WTC11 (cell line): ENCODE measurements at regions not wholly inside any gene's neighbourhood (a gene's known extent, or its start where the extent isn't known, plus 50 kb on each side); places are given as distances from the start of the nearest gene placed in this dataset.

ENCODE experiments used
- ATAC-seq: fragments of 200-7000 bp; cut with Tn5 transposase; 2 replicates; pipeline ENCODE4 v1.10.0; 2021; ENCODE audit warnings: mild to moderate bottlenecking, moderate library complexity
- CTCF ChIA-PET: fragments of 300-600 bp; sonication (Branson Sonifier 250); formaldehyde crosslinking; loops from one replicate; lab custom pipeline; 2021; ENCODE audit warnings: antibody characterized with exemption; lab: Charles Lee
- POLR2A ChIA-PET: fragments of 350-600 bp; sonication (Branson Sonifier 250); formaldehyde crosslinking; loops from one replicate; lab custom pipeline; 2021; ENCODE audit warnings: antibody characterized with exemption; lab: Charles Lee
- DNase-seq: peaks from one replicate; pipeline ENCODE4 v3.0.0; 2021; ENCODE audit warnings: low spot score
- H3K27ac Mint-ChIP-seq: 2 replicates; pipeline ENCODE4 v1.8.0; 2021; ENCODE audit warnings: mixed read lengths
- H3K27me3 Mint-ChIP-seq: 2 replicates; pipeline ENCODE4 v1.8.0; 2021; ENCODE audit warnings: low read depth, mild to moderate bottlenecking, moderate library complexity, mixed read lengths
- H3K36me3 Mint-ChIP-seq: 2 replicates; pipeline ENCODE4 v1.8.0; 2021; ENCODE audit warnings: mixed read lengths
- H3K4me1 Mint-ChIP-seq: 2 replicates; pipeline ENCODE4 v1.8.0; 2022; ENCODE audit warnings: mixed read lengths
- H3K4me3 Mint-ChIP-seq: 2 replicates; pipeline ENCODE4 v1.8.0; 2021; ENCODE audit warnings: mild to moderate bottlenecking, moderate library complexity, mixed read lengths
- H3K9me3 Mint-ChIP-seq: 2 replicates; pipeline ENCODE4 v1.8.0; 2021; ENCODE audit warnings: mixed read lengths
- CREM ChIP-seq: sonication (generic); formaldehyde crosslinking; IDR thresholded peaks from 2 replicates; pipeline ENCODE4 v1.8.1; 2022; ENCODE audit warnings: mild to moderate bottlenecking, missing genetic modification reagents, moderate library complexity
- GABPB1 ChIP-seq: sonication (generic); formaldehyde crosslinking; IDR thresholded peaks from 2 replicates; pipeline ENCODE4 v1.8.1; 2023; ENCODE audit warnings: mild to moderate bottlenecking, missing genetic modification reagents
- HMGA2 ChIP-seq: fragments of 250-450 bp; sonication (Bioruptor Pico); IDR thresholded peaks from 2 replicates; pipeline ENCODE4 v1.4.0; 2021; ENCODE audit warnings: mild to moderate bottlenecking, moderate library complexity
- JUN ChIP-seq: sonication (generic); formaldehyde crosslinking; IDR thresholded peaks from 2 replicates; pipeline ENCODE4 v1.8.0; 2023; ENCODE audit warnings: mild to moderate bottlenecking, missing genetic modification reagents
- KAT7 ChIP-seq: sonication (generic); formaldehyde crosslinking; IDR thresholded peaks from 2 replicates; pipeline ENCODE4 v1.8.1; 2023; ENCODE audit warnings: missing genetic modification reagents, mild to moderate bottlenecking, borderline replicate concordance
- MYBL2 ChIP-seq: sonication (generic); formaldehyde crosslinking; IDR thresholded peaks from 2 replicates; pipeline ENCODE4 v1.8.1; 2023; ENCODE audit warnings: mild to moderate bottlenecking, moderate library complexity, missing genetic modification reagents
- NR1H2 ChIP-seq: sonication (generic); formaldehyde crosslinking; IDR thresholded peaks from 2 replicates; pipeline ENCODE4 v1.9.0; 2021; ENCODE audit warnings: mild to moderate bottlenecking, moderate library complexity, missing genetic modification reagents
- NR2C2 ChIP-seq: sonication (generic); formaldehyde crosslinking; IDR thresholded peaks from 2 replicates; pipeline ENCODE4 v1.8.0; 2022; ENCODE audit warnings: mild to moderate bottlenecking, missing genetic modification reagents
- NR3C1 ChIP-seq: sonication (generic); formaldehyde crosslinking; conservative IDR thresholded peaks from 2 replicates; pipeline ENCODE4 v1.8.1; 2023; ENCODE audit warnings: low read depth, mild to moderate bottlenecking, missing genetic modification reagents
- RORB ChIP-seq: fragments of 250-450 bp; sonication (Bioruptor Pico); IDR thresholded peaks from 2 replicates; pipeline ENCODE4 v1.9.0; 2021; ENCODE audit warnings: mild to moderate bottlenecking
- SMAD4 ChIP-seq: sonication (generic); formaldehyde crosslinking; IDR thresholded peaks from 2 replicates; pipeline ENCODE4 v1.8.0; 2022; ENCODE audit warnings: mild to moderate bottlenecking, missing genetic modification reagents
- ZBTB21 ChIP-seq: sonication (generic); formaldehyde crosslinking; IDR thresholded peaks from 2 replicates; pipeline ENCODE4 v1.8.1; 2023; ENCODE audit warnings: mild to moderate bottlenecking, missing genetic modification reagents, borderline replicate concordance
- ZNF121 ChIP-seq: sonication (generic); formaldehyde crosslinking; IDR thresholded peaks from 2 replicates; pipeline ENCODE4 v1.8.0; 2023; ENCODE audit warnings: missing genetic modification reagents
- ZNF219 ChIP-seq: sonication (generic); formaldehyde crosslinking; IDR thresholded peaks from 2 replicates; pipeline ENCODE4 v1.8.0; 2023; ENCODE audit warnings: missing genetic modification reagents, mild to moderate bottlenecking, borderline replicate concordance
- ZNF396 ChIP-seq: fragments of 250-450 bp; sonication (Bioruptor Pico); IDR thresholded peaks from 2 replicates; pipeline ENCODE4 v1.8.0; 2021; ENCODE audit warnings: mild to moderate bottlenecking, moderate library complexity, borderline replicate concordance
- TF ChIP-seq, protein P1 (sequence below): fragments of 250-450 bp; sonication (Bioruptor Pico); IDR thresholded peaks from 2 replicates; pipeline ENCODE4 v2.1.2; 2022; ENCODE audit warnings: mild to moderate bottlenecking, moderate library complexity
- TF ChIP-seq, protein P2 (sequence below): sonication (generic); formaldehyde crosslinking; IDR thresholded peaks from 2 replicates; pipeline ENCODE4 v1.8.1; 2023; ENCODE audit warnings: mild to moderate bottlenecking, missing genetic modification reagents, borderline replicate concordance
- TF ChIP-seq, protein P3 (sequence below): sonication (generic); formaldehyde crosslinking; IDR thresholded peaks from 2 replicates; pipeline ENCODE4 v1.8.1; 2022; ENCODE audit warnings: low read depth, missing genetic modification reagents, borderline replicate concordance
- TF ChIP-seq, protein P4 (sequence below): sonication (generic); formaldehyde crosslinking; IDR thresholded peaks from 2 replicates; pipeline ENCODE4 v1.8.1; 2023; ENCODE audit warnings: mild to moderate bottlenecking, missing genetic modification reagents, moderate library complexity
- TF ChIP-seq, protein P5 (sequence below): sonication (generic); formaldehyde crosslinking; IDR thresholded peaks from 2 replicates; pipeline ENCODE4 v1.8.1; 2022; ENCODE audit warnings: mild to moderate bottlenecking, moderate library complexity, missing genetic modification reagents
- TF ChIP-seq, protein P6 (sequence below): sonication (generic); formaldehyde crosslinking; IDR thresholded peaks from 2 replicates; pipeline ENCODE4 v1.8.0; 2022; ENCODE audit warnings: mild to moderate bottlenecking, missing genetic modification reagents
- TF ChIP-seq, protein P7 (sequence below): sonication (generic); formaldehyde crosslinking; IDR thresholded peaks from 2 replicates; pipeline ENCODE4 v1.8.1; 2023; ENCODE audit warnings: mild to moderate bottlenecking, missing genetic modification reagents

DNA sequence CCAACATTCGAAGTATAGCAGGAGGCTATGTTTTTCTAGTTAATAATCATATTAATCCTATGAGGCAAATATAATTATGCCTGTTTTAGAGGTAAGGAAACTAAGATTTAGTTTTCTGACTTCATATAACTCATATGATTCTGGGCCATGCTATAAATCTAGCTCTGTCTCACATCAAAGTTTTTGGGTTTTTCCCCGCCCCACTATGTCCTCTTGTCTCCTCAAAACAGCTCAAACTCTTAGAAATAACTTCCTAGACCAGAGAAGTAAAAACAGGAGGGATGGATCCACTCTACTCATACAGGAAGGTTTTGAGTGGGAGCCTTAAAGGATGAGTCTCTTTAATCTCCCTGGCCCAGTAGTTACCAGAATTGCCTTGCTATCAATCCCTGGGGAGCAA is 256.4 kb upstream of the FGGY start (continued):
- TF ChIP-seq MYBL2 (CRISPR knock-in tag), result no peak
- TF ChIP-seq, protein P1, sequence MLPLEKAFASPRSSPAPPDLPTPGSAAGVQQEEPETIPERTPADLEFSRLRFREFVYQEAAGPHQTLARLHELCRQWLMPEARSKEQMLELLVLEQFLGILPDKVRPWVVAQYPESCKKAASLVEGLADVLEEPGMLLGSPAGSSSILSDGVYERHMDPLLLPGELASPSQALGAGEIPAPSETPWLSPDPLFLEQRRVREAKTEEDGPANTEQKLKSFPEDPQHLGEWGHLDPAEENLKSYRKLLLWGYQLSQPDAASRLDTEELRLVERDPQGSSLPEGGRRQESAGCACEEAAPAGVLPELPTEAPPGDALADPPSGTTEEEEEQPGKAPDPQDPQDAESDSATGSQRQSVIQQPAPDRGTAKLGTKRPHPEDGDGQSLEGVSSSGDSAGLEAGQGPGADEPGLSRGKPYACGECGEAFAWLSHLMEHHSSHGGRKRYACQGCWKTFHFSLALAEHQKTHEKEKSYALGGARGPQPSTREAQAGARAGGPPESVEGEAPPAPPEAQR (CRISPR knock-in tag), result no peak
- TF ChIP-seq ZBTB21 (CRISPR knock-in tag), result no peak
- TF ChIP-seq, protein P2, sequence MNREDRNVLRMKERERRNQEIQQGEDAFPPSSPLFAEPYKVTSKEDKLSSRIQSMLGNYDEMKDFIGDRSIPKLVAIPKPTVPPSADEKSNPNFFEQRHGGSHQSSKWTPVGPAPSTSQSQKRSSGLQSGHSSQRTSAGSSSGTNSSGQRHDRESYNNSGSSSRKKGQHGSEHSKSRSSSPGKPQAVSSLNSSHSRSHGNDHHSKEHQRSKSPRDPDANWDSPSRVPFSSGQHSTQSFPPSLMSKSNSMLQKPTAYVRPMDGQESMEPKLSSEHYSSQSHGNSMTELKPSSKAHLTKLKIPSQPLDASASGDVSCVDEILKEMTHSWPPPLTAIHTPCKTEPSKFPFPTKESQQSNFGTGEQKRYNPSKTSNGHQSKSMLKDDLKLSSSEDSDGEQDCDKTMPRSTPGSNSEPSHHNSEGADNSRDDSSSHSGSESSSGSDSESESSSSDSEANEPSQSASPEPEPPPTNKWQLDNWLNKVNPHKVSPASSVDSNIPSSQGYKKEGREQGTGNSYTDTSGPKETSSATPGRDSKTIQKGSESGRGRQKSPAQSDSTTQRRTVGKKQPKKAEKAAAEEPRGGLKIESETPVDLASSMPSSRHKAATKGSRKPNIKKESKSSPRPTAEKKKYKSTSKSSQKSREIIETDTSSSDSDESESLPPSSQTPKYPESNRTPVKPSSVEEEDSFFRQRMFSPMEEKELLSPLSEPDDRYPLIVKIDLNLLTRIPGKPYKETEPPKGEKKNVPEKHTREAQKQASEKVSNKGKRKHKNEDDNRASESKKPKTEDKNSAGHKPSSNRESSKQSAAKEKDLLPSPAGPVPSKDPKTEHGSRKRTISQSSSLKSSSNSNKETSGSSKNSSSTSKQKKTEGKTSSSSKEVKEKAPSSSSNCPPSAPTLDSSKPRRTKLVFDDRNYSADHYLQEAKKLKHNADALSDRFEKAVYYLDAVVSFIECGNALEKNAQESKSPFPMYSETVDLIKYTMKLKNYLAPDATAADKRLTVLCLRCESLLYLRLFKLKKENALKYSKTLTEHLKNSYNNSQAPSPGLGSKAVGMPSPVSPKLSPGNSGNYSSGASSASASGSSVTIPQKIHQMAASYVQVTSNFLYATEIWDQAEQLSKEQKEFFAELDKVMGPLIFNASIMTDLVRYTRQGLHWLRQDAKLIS (CRISPR knock-in tag), result no peak
- TF ChIP-seq, protein P3, sequence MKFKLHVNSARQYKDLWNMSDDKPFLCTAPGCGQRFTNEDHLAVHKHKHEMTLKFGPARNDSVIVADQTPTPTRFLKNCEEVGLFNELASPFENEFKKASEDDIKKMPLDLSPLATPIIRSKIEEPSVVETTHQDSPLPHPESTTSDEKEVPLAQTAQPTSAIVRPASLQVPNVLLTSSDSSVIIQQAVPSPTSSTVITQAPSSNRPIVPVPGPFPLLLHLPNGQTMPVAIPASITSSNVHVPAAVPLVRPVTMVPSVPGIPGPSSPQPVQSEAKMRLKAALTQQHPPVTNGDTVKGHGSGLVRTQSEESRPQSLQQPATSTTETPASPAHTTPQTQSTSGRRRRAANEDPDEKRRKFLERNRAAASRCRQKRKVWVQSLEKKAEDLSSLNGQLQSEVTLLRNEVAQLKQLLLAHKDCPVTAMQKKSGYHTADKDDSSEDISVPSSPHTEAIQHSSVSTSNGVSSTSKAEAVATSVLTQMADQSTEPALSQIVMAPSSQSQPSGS (CRISPR knock-in tag), result no peak
- TF ChIP-seq, protein P4, sequence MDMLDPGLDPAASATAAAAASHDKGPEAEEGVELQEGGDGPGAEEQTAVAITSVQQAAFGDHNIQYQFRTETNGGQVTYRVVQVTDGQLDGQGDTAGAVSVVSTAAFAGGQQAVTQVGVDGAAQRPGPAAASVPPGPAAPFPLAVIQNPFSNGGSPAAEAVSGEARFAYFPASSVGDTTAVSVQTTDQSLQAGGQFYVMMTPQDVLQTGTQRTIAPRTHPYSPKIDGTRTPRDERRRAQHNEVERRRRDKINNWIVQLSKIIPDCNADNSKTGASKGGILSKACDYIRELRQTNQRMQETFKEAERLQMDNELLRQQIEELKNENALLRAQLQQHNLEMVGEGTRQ (CRISPR knock-in tag), result no peak
- no peak for TF ChIP-seq GABPB1
- TF ChIP-seq, protein P5, sequence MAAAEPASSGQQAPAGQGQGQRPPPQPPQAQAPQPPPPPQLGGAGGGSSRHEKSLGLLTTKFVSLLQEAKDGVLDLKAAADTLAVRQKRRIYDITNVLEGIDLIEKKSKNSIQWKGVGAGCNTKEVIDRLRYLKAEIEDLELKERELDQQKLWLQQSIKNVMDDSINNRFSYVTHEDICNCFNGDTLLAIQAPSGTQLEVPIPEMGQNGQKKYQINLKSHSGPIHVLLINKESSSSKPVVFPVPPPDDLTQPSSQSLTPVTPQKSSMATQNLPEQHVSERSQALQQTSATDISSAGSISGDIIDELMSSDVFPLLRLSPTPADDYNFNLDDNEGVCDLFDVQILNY, result no peak

DNA sequence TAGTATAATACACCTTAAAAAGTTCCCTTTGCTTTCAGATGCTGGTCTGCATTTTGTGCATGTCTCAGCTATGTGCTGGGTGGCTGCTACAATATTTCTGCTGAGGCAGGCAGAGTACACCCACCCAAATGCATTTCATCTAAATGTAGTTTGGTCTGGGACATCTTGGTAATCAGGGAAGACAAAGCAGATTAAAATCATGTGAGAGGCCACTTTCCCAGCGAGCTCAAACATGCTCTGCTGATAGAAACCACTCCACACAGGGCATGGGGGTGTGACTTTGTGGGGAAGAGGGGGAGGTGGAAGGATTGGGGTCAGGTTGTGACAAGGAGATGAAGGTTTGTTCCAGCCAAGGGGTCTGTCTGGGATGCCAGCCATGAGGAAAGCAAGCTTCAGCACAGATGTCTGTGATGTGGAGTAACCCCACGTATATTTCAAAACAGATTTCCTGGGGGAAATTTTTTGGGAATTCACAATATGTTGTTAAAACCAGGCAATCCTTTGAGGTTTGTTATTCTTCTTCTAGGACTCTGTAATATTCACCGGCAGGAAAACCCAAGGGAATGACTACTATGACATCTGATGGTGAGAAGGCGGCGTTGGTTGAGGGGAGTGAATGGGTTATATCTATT is 255.1 kb upstream of the FGGY start:
- Mint-ChIP-seq H3K4me1 (peaks cover 5% of the 10 kb centered on the region), H3K27me3 (no peaks in the 10 kb centered on the region), H3K27ac (no peak overlapping the region), H3K9me3 (peaks cover 14% of the 10 kb centered on the region), H3K36me3 (peaks cover 4% of the 10 kb centered on the region), H3K4me3 (no peak overlapping the region)
- CTCF ChIA-PET, result interaction anchor here (1.0 kb wide), 1 partner anchor 137 kb away, joined by 3 read pairs; no protein-coding TSS in a partner anchor
- DNase-seq (no peak), ATAC-seq (no peak)
- POLR2A ChIA-PET, result interaction anchor here (0.7 kb wide), 1 partner anchor 10 kb away, joined by 3 read pairs; no protein-coding TSS in a partner anchor
- TF ChIP-seq ZNF219 (CRISPR knock-in tag) (no peak), NR1H2 (no peak), KAT7 (CRISPR knock-in tag) (no peak), ZNF396 (CRISPR knock-in tag) (no peak), SMAD4 (CRISPR knock-in tag) (no peak), NR3C1 (CRISPR knock-in tag) (no peak), NR2C2 (CRISPR knock-in tag) (no peak), ZNF121 (no peak), RORB (no peak), CREM (CRISPR knock-in tag) (no peak), HMGA2 (CRISPR knock-in tag) (no peak), JUN (CRISPR knock-in tag) (no peak)
- TF ChIP-seq, protein P3 (CRISPR knock-in tag), result no peak
- TF ChIP-seq, protein P6, sequence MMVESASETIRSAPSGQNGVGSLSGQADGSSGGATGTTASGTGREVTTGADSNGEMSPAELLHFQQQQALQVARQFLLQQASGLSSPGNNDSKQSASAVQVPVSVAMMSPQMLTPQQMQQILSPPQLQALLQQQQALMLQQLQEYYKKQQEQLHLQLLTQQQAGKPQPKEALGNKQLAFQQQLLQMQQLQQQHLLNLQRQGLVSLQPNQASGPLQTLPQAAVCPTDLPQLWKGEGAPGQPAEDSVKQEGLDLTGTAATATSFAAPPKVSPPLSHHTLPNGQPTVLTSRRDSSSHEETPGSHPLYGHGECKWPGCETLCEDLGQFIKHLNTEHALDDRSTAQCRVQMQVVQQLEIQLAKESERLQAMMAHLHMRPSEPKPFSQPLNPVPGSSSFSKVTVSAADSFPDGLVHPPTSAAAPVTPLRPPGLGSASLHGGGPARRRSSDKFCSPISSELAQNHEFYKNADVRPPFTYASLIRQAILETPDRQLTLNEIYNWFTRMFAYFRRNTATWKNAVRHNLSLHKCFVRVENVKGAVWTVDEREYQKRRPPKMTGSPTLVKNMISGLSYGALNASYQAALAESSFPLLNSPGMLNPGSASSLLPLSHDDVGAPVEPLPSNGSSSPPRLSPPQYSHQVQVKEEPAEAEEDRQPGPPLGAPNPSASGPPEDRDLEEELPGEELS (CRISPR knock-in tag), result no peak
- TF ChIP-seq, protein P7, sequence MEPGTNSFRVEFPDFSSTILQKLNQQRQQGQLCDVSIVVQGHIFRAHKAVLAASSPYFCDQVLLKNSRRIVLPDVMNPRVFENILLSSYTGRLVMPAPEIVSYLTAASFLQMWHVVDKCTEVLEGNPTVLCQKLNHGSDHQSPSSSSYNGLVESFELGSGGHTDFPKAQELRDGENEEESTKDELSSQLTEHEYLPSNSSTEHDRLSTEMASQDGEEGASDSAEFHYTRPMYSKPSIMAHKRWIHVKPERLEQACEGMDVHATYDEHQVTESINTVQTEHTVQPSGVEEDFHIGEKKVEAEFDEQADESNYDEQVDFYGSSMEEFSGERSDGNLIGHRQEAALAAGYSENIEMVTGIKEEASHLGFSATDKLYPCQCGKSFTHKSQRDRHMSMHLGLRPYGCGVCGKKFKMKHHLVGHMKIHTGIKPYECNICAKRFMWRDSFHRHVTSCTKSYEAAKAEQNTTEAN (CRISPR knock-in tag), result no peak
